NOMO-1 treated with DMSO at 0.1 percent for 48 hours (cell line): ENCODE measurements at regions not wholly inside any gene's neighbourhood (a gene's known extent, or its start where the extent isn't known, plus 50 kb on each side); places are given as distances from the start of the nearest gene placed in this dataset.

Source experiments
- DNase-seq: peaks from one replicate; lab custom pipeline; 2025; ENCODE audit not compliant: unreplicated experiment; lab: John Stamatoyannopoulos, UW

- DNase-seq: no peak
These were observed 1279.7 kb downstream of the PCDH7 start for GRCh38 chr4:31999848-32000247.

GRCh38 chr4:32000846-32001488 lies 1280.8 kb downstream of the PCDH7 start:
- no peak for DNase-seq

GRCh38 chr4:32002037-32002747 lies 1282.0 kb downstream of the PCDH7 start:
- DNase-seq: no peak

GRCh38 chr4:32003548-32003947 lies 1283.4 kb downstream of the PCDH7 start:
- no peak for DNase-seq

GRCh38 chr4:32010221-32010620 lies 1290.1 kb downstream of the PCDH7 start:
- no peak for DNase-seq

GRCh38 chr4:32022071-32022470 lies 1301.9 kb downstream of the PCDH7 start:
- DNase-seq: no peak

GRCh38 chr4:32025851-32026459 lies 1305.8 kb downstream of the PCDH7 start:
- no peak for DNase-seq

- DNase-seq: no peak
These were observed 1310.2 kb downstream of the PCDH7 start for GRCh38 chr4:32030406-32030805.

- no peak for DNase-seq
These were observed 1310.9 kb downstream of the PCDH7 start for GRCh38 chr4:32031026-32031425.

GRCh38 chr4:32032136-32032672 lies 1312.0 kb downstream of the PCDH7 start:
- DNase-seq: peak; percentile 73

GRCh38 chr4:32037399-32037798 lies 1317.2 kb downstream of the PCDH7 start:
- no peak for DNase-seq

GRCh38 chr4:32042486-32043247 lies 1322.5 kb downstream of the PCDH7 start:
- no peak for DNase-seq

- no peak for DNase-seq
These were observed 1323.1 kb downstream of the PCDH7 start for GRCh38 chr4:32043248-32043633.

GRCh38 chr4:32061916-32062315 lies 1341.7 kb downstream of the PCDH7 start:
- DNase-seq: no peak

GRCh38 chr4:32073542-32073941 lies 1353.4 kb downstream of the PCDH7 start:
- DNase-seq: no peak

GRCh38 chr4:32087211-32087610 lies 1367.0 kb downstream of the PCDH7 start:
- no peak for DNase-seq

GRCh38 chr4:32094987-32095386 lies 1374.8 kb downstream of the PCDH7 start:
- DNase-seq: no peak

- DNase-seq: no peak
These were observed 1382.7 kb downstream of the PCDH7 start for GRCh38 chr4:32102896-32103295.

- DNase-seq: no peak
These were observed 1386.6 kb downstream of the PCDH7 start for GRCh38 chr4:32106767-32107166.

- DNase-seq: no peak
These were observed 1392.7 kb downstream of the PCDH7 start for GRCh38 chr4:32112891-32113290.

- no peak for DNase-seq
These were observed 1397.5 kb downstream of the PCDH7 start for GRCh38 chr4:32117693-32118092.
